PC-9 (cell line): ENCODE measurements at regions not wholly inside any gene's neighbourhood (a gene's known extent, or its start where the extent isn't known, plus 50 kb on each side); places are given as distances from the start of the nearest gene placed in this dataset.
"Not testable (repeated sequence)": the region's sequence is repeated elsewhere in the genome, so short reads cannot be mapped to it uniquely, and the experiment has no call there.

ENCODE experiments used
- BruUV-seq: library from RNA; stranded (reverse); fragments of 400-500 nt; replicated peaks from 2 replicates; lab custom pipeline; 2021; lab: Mats Ljungman, UMichigan
- CTCF ChIA-PET: fragments of 300-600 bp; sonication (Branson Sonifier 250); formaldehyde crosslinking; loops from one replicate; lab custom pipeline; 2022; ENCODE audit warnings: antibody characterized with exemption; lab: Charles Lee
- POLR2A ChIA-PET: fragments of 300-600 bp; sonication (Branson Sonifier 250); formaldehyde crosslinking; loops from one replicate; lab custom pipeline; 2022; ENCODE audit warnings: antibody characterized with exemption; ENCODE audit not compliant: unreplicated experiment; lab: Charles Lee
- DNase-seq, 2 experiments: peaks; one replicate each; pipeline versions ENCODE4 v3.0.0 to v3.0.0-alpha.2; 2015 to 2022; ENCODE audit warnings: mixed read lengths in 1 of 2
- H2AFZ ChIP-seq: fragments of 200-600 bp; sonication (generic); 2 replicates; pipeline ENCODE4 v1.8.1; 2017; ENCODE audit warnings: antibody characterized with exemption
- H3F3A ChIP-seq: fragments of 200-600 bp; sonication (generic); 2 replicates; pipeline ENCODE4 v1.8.1; 2017; ENCODE audit warnings: antibody characterized with exemption, mild to moderate bottlenecking, low read depth; ENCODE audit not compliant: insufficient read depth
- H3K27ac ChIP-seq: fragments of 200-600 bp; sonication (generic); 2 replicates; pipeline ENCODE4 v1.6.1; 2016; ENCODE audit warnings: mixed run types
- H3K27me3 ChIP-seq: fragments of 200-600 bp; sonication (generic); 2 replicates; pipeline ENCODE4 v1.6.1; 2016; ENCODE audit warnings: low read depth, mixed run types; ENCODE audit not compliant: insufficient read depth
- H3K36me3 ChIP-seq: fragments of 200-600 bp; sonication (generic); 2 replicates; pipeline ENCODE4 v1.6.1; 2016; ENCODE audit warnings: low read depth, mixed run types
- H3K4me1 ChIP-seq: fragments of 200-600 bp; sonication (generic); replicated peaks from 2 replicates; pipeline ENCODE4 v1.6.1; 2016; ENCODE audit warnings: mixed run types; ENCODE audit not compliant: insufficient read depth
- H3K4me2 ChIP-seq: fragments of 200-600 bp; sonication (generic); 2 replicates; pipeline ENCODE4 v1.6.1; 2017; ENCODE audit warnings: mixed run types
- H3K4me3 ChIP-seq: fragments of 200-600 bp; sonication (generic); 2 replicates; pipeline ENCODE4 v1.6.1; 2016; ENCODE audit warnings: mixed run types
- H3K79me2 ChIP-seq: fragments of 200-600 bp; sonication (generic); 2 replicates; pipeline ENCODE4 v1.6.1; 2017; ENCODE audit warnings: low read depth, mixed run types
- H3K9me2 ChIP-seq: fragments of 200-600 bp; sonication (generic); 2 replicates; pipeline ENCODE4 v1.8.1; 2017; ENCODE audit warnings: mild to moderate bottlenecking; ENCODE audit not compliant: insufficient read depth
- H3K9me3 ChIP-seq: fragments of 200-600 bp; sonication (generic); 2 replicates; pipeline ENCODE4 v1.8.1; 2016; ENCODE audit warnings: low read depth; ENCODE audit not compliant: insufficient read depth
- H4K20me1 ChIP-seq: fragments of 200-600 bp; sonication (generic); 2 replicates; pipeline ENCODE4 v1.8.1; 2017; ENCODE audit not compliant: insufficient read depth
- CTCF ChIP-seq: fragments of 200-600 bp; sonication (generic); conservative IDR thresholded peaks from 2 replicates; pipeline ENCODE4 v1.6.1; 2017; ENCODE audit warnings: mixed run types, antibody characterized with exemption, mild to moderate bottlenecking, moderate library complexity
- EZH2 ChIP-seq: fragments of 200-600 bp; sonication (generic); IDR thresholded peaks from 2 replicates; pipeline ENCODE4 v1.8.0; 2017; ENCODE audit warnings: antibody characterized with exemption, low read depth
- intact Hi-C: fragments of 100-400 bp; cut with micrococcal nuclease; formaldehyde crosslinking; loops from one replicate; pipeline ENCODE4 v1.10.0; 2022; ENCODE audit not compliant: unreplicated experiment

- POLR2A ChIA-PET, result no interaction called here
- Histone ChIP-seq H3K4me3 (no peak overlapping the region), H3K36me3 (no peaks in the 10 kb centered on the region), H3K4me1 (no peaks in the 10 kb centered on the region), H3K9me2 (no peaks in the 10 kb centered on the region; the same call in 1 of the 2 replicates), H3K9me3 (no peaks in the 10 kb centered on the region), H3K4me2 (no peak overlapping the region), H3K27me3 (no peaks in the 10 kb centered on the region), H3K79me2 (no peaks in the 10 kb centered on the region), H4K20me1 (no peaks in the 10 kb centered on the region), H2AFZ (no peak overlapping the region), H3K27ac (no peak overlapping the region), H3F3A (no peaks in the 10 kb centered on the region)
- DNase-seq, result no peak
- BruUV-seq, result no TSS peak
- TF ChIP-seq CTCF (no peak), EZH2 (no peak)
- intact Hi-C loops, result no loop called here
- CTCF ChIA-PET, result no interaction called here
Observed at GRCh38 chr5:26390608-26391007, 647.8 kb downstream of the CDH9 start.

- POLR2A ChIA-PET, result interaction anchor here (0.6 kb wide), 1 partner anchor 211 kb away, joined by 4 read pairs; no protein-coding TSS in a partner anchor
Observed at GRCh38 chr5:26388976-26389375, 649.4 kb downstream of the CDH9 start.

DNA sequence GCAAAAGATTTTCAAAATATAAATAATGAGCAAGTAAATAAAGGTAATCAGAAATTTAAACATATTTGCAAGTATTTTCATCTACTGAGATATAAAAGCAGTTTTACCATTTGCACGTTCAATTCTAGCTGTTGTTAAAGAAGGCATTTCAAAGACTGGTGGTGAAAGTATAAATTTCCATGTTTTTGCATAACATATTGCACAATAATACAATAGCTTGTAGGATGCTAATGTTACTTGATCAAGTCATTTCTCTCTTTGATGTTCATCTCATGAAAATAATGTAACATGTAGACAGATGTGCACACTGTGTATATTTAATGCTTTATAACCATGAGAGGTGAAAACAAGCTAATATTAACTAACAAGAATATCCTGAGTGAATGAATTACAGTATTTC lies 651.9 kb downstream of the CDH9 start:
- H3F3A ChIP-seq, result no peaks in the 10 kb centered on the region

More at GRCh38 chr5:26388976-26389375, 649.4 kb downstream of the CDH9 start:
- Histone ChIP-seq H2AFZ (no peak overlapping the region), H3K4me1 (no peaks in the 10 kb centered on the region), H3K27me3 (no peaks in the 10 kb centered on the region), H3F3A (no peaks in the 10 kb centered on the region), H3K4me3 (no peak overlapping the region), H3K9me2 (no peaks in the 10 kb centered on the region; the same call in 1 of the 2 replicates), H4K20me1 (no peaks in the 10 kb centered on the region), H3K27ac (no peak overlapping the region), H3K79me2 (no peaks in the 10 kb centered on the region), H3K9me3 (no peaks in the 10 kb centered on the region), H3K4me2 (no peak overlapping the region), H3K36me3 (no peaks in the 10 kb centered on the region)
- no peak for DNase-seq
- BruUV-seq, result no TSS peak
- CTCF ChIA-PET, result no interaction called here
- TF ChIP-seq EZH2 (no peak), CTCF (no peak)
- intact Hi-C loops, result no loop called here

GRCh38 chr5:26364624-26365023 lies 673.8 kb downstream of the CDH9 start:
- H4K20me1 ChIP-seq, H3K27me3 ChIP-seq, H3K4me3 ChIP-seq, H3K9me3 ChIP-seq, H2AFZ ChIP-seq, H3K36me3 ChIP-seq, BruUV-seq, H3K4me2 ChIP-seq, DNase-seq, CTCF ChIA-PET, intact Hi-C loops, H3K79me2 ChIP-seq, H3K9me2 ChIP-seq, POLR2A ChIA-PET, H3F3A ChIP-seq, H3K27ac ChIP-seq, H3K4me1 ChIP-seq: not testable (repeated sequence)

More for the DNA sequence above, 651.9 kb downstream of the CDH9 start:
- DNase-seq, result no peak
- TF ChIP-seq CTCF (no peak), EZH2 (no peak)
- Histone ChIP-seq H3K27ac (no peak overlapping the region), H3K4me1 (no peaks in the 10 kb centered on the region), H4K20me1 (no peaks in the 10 kb centered on the region), H3K4me2 (no peak overlapping the region), H3K27me3 (no peaks in the 10 kb centered on the region), H3K4me3 (no peak overlapping the region), H3K79me2 (no peaks in the 10 kb centered on the region), H3K9me2 (no peaks in the 10 kb centered on the region), H3K36me3 (no peaks in the 10 kb centered on the region), H3K9me3 (no peaks in the 10 kb centered on the region), H2AFZ (no peak overlapping the region)
- BruUV-seq, result no TSS peak
- ChIA-PET POLR2A (no interaction called here), CTCF (no interaction called here)
- intact Hi-C loops, result no loop called here
